Caco-2 (cell line): ENCODE measurements at regions not wholly inside any gene's neighbourhood (a gene's known extent, or its start where the extent isn't known, plus 50 kb on each side); places are given as distances from the start of the nearest gene placed in this dataset.

Source experiments
- BruUV-seq: library from RNA; stranded (reverse); fragments of 400-500 nt; replicated peaks from 2 replicates; lab custom pipeline; 2021; lab: Mats Ljungman, UMichigan
- CTCF ChIA-PET: fragments of 300-600 bp; sonication (Branson Sonifier 250); formaldehyde crosslinking; loops from one replicate; lab custom pipeline; 2022; ENCODE audit warnings: antibody characterized with exemption; lab: Charles Lee
- POLR2A ChIA-PET: fragments of 300-600 bp; sonication (Branson Sonifier 250); formaldehyde crosslinking; loops from one replicate; lab custom pipeline; 2022; ENCODE audit warnings: antibody characterized with exemption; lab: Charles Lee
- DNase-seq, 2 experiments: peaks; one replicate each; pipeline versions ENCODE4 v3.0.0 to v3.0.0-alpha.2; 2020 to 2022
- H3K27me3 ChIP-seq: replicated peaks from 2 replicates; pipeline ENCODE4 v1.6.0; 2011; ENCODE audit warnings: low read length; ENCODE audit not compliant: control insufficient read depth, insufficient read depth
- H3K36me3 ChIP-seq: 2 replicates; pipeline ENCODE4 v1.5.1; 2011; ENCODE audit warnings: low read length; ENCODE audit not compliant: control insufficient read depth, insufficient read depth
- H3K4me1 ChIP-seq: fragments of 250-450 bp; sonication (Bioruptor Pico); 2 replicates; pipeline ENCODE4 v1.5.1; 2020; ENCODE audit warnings: mild to moderate bottlenecking
- H3K4me3 ChIP-seq: 2 replicates; pipeline ENCODE4 v1.5.1; 2011; ENCODE audit warnings: low read depth, mild to moderate bottlenecking, control low read depth, low read length
- H3K9me3 ChIP-seq: fragments of 250-450 bp; sonication (Bioruptor Pico); 2 replicates; pipeline ENCODE4 v1.5.1; 2020; ENCODE audit warnings: mild to moderate bottlenecking, moderate library complexity
- H3K27ac Mint-ChIP-seq: one replicate; pipeline ENCODE4 v1.8.0; 2022; ENCODE audit warnings: mixed read lengths; ENCODE audit not compliant: unreplicated experiment
- H3K27me3 Mint-ChIP-seq: one replicate; pipeline ENCODE4 v1.8.0; 2022; ENCODE audit warnings: mixed read lengths; ENCODE audit not compliant: insufficient read depth, unreplicated experiment
- H3K36me3 Mint-ChIP-seq: one replicate; pipeline ENCODE4 v1.8.0; 2022; ENCODE audit warnings: mild to moderate bottlenecking, mixed read lengths; ENCODE audit not compliant: insufficient read depth, unreplicated experiment
- H3K4me1 Mint-ChIP-seq: one replicate; pipeline ENCODE4 v1.8.0; 2022; ENCODE audit warnings: low read depth, mixed read lengths; ENCODE audit not compliant: unreplicated experiment
- H3K4me3 Mint-ChIP-seq: one replicate; pipeline ENCODE4 v1.8.0; 2022; ENCODE audit warnings: mild to moderate bottlenecking, moderate library complexity, mixed read lengths; ENCODE audit not compliant: unreplicated experiment
- H3K9me3 Mint-ChIP-seq: one replicate; pipeline ENCODE4 v1.8.0; 2022; ENCODE audit warnings: mixed read lengths; ENCODE audit not compliant: unreplicated experiment
- CTCF ChIP-seq, 2 experiments: fragments of 200-600 bp in 1 of 2; IDR thresholded peaks; 1 replicate in 1 of 2; 2 replicates in 1 of 2; pipeline versions ENCODE4 v1.5.1 to v1.8.0; 2011 to 2022; ENCODE audit warnings: antibody characterized with exemption in 1 of 2, control low read depth in 1 of 2, inconsistent platforms in 1 of 2, low read depth in 1 of 2, low read length in 1 of 2, mild to moderate bottlenecking in 1 of 2, moderate library complexity in 1 of 2; ENCODE audit not compliant: insufficient read depth in 1 of 2, severe bottlenecking in 1 of 2, unreplicated experiment in 1 of 2
- intact Hi-C: fragments of 100-400 bp; cut with micrococcal nuclease; formaldehyde crosslinking; loops from one replicate; pipeline ENCODE4 v1.10.0; 2022; ENCODE audit not compliant: unreplicated experiment

GRCh38 chr9:25600501-25600900 lies 77.7 kb downstream of the TUSC1 start:
- DNase-seq, result no peak
- peaks cover 6% of the 10 kb centered on the region for H3K4me1 Mint-ChIP-seq
- H3K4me3 Mint-ChIP-seq, result no peak overlapping the region
- ChIA-PET POLR2A (no interaction called here), CTCF (no interaction called here)
- H3K9me3 Mint-ChIP-seq, result no peaks in the 10 kb centered on the region
- no peak for TF ChIP-seq CTCF (IDR thresholded peaks at IDR 0.05; ENCODE audit: insufficient read depth in 1 of 2, low read depth in 1 of 2, low read length in 1 of 2, severe bottlenecking in 1 of 2, unreplicated experiment in 1 of 2)
- Histone ChIP-seq H3K27me3 (no peaks in the 10 kb centered on the region), H3K4me1 (0 out of 2 replicates have a peak, but pooled peaks cover 4% of the 10 kb centered on the region), H3K4me3 (no peak overlapping the region), H3K36me3 (no peaks in the 10 kb centered on the region), H3K9me3 (no peaks in the 10 kb centered on the region)
- no peaks in the 10 kb centered on the region for H3K36me3 Mint-ChIP-seq
- no TSS peak for BruUV-seq
- intact Hi-C loops, result no loop called here
- H3K27ac Mint-ChIP-seq, result no peak overlapping the region
- no peaks in the 10 kb centered on the region for H3K27me3 Mint-ChIP-seq

- no peaks in the 10 kb centered on the region for H3K9me3 Mint-ChIP-seq
- H3K36me3 Mint-ChIP-seq, result no peaks in the 10 kb centered on the region
- no peaks in the 10 kb centered on the region for H3K9me3 ChIP-seq
- H3K36me3 ChIP-seq, result no peaks in the 10 kb centered on the region
- ChIA-PET POLR2A (no interaction called here), CTCF (no interaction called here)
- H3K4me3 Mint-ChIP-seq, result no peak overlapping the region
- BruUV-seq, result no TSS peak
- no peaks in the 10 kb centered on the region for H3K27me3 Mint-ChIP-seq
- no peak for TF ChIP-seq CTCF (IDR thresholded peaks at IDR 0.05; ENCODE audit: insufficient read depth in 1 of 2, low read depth in 1 of 2, low read length in 1 of 2, severe bottlenecking in 1 of 2, unreplicated experiment in 1 of 2)
- H3K4me1 Mint-ChIP-seq, result no peaks in the 10 kb centered on the region
- H3K27ac Mint-ChIP-seq, result no peak overlapping the region
- intact Hi-C loops, result no loop called here
- no peaks in the 10 kb centered on the region for H3K4me1 ChIP-seq
- no peak for DNase-seq
- no peak overlapping the region for H3K4me3 ChIP-seq
- H3K27me3 ChIP-seq, result no peaks in the 10 kb centered on the region
Measured at GRCh38 chr9:25584611-25585010, 93.6 kb downstream of the TUSC1 start.

GRCh38 chr9:25573281-25573680 lies 105.0 kb downstream of the TUSC1 start:
- Mint-ChIP-seq H3K36me3 (no peaks in the 10 kb centered on the region), H3K4me1 (no peaks in the 10 kb centered on the region), H3K9me3 (no peaks in the 10 kb centered on the region), H3K27me3 (no peaks in the 10 kb centered on the region), H3K27ac (no peak overlapping the region), H3K4me3 (no peak overlapping the region)
- Histone ChIP-seq H3K9me3 (no peaks in the 10 kb centered on the region), H3K36me3 (no peaks in the 10 kb centered on the region), H3K27me3 (no peaks in the 10 kb centered on the region), H3K4me3 (no peak overlapping the region), H3K4me1 (no peaks in the 10 kb centered on the region)
- no TSS peak for BruUV-seq
- POLR2A ChIA-PET, result no interaction called here
- TF ChIP-seq CTCF (IDR thresholded peaks at IDR 0.05; ENCODE audit: insufficient read depth in 1 of 2, low read depth in 1 of 2, low read length in 1 of 2, severe bottlenecking in 1 of 2, unreplicated experiment in 1 of 2), result no peak
- DNase-seq, result no peak
- CTCF ChIA-PET, result no interaction called here
- intact Hi-C loops, result no loop called here
